Smooth muscle cell (in vitro differentiated cells): ENCODE measurements at regions not wholly inside any gene's neighbourhood (a gene's known extent, or its start where the extent isn't known, plus 50 kb on each side); places are given as distances from the start of the nearest gene placed in this dataset.
A peak's percentile ranks its signal among the peaks of the same experiment; 100 is the strongest.

Source experiments
- DNase-seq: peaks from one replicate; lab custom pipeline; 2025; ENCODE audit not compliant: unreplicated experiment; lab: John Stamatoyannopoulos, UW
- H2AFZ ChIP-seq: fragments of 200-600 bp; sonication (generic); 2 replicates; pipeline ENCODE4 v1.6.0; 2016; ENCODE audit warnings: antibody characterized with exemption, low read depth, mild to moderate bottlenecking
- H3F3A ChIP-seq: fragments of 200-600 bp; sonication (generic); 2 replicates; pipeline ENCODE4 v1.6.0; 2017; ENCODE audit warnings: antibody characterized with exemption, low read depth
- H3K27ac ChIP-seq: fragments of 200-600 bp; sonication (generic); 2 replicates; pipeline ENCODE4 v1.5.1; 2016; ENCODE audit warnings: low read depth, mild to moderate bottlenecking
- H3K27me3 ChIP-seq: fragments of 200-600 bp; sonication (generic); 2 replicates; pipeline ENCODE4 v1.6.1; 2016; ENCODE audit warnings: low read depth, mild to moderate bottlenecking
- H3K36me3 ChIP-seq: fragments of 200-600 bp; sonication (generic); 2 replicates; pipeline ENCODE4 v1.5.1; 2016; ENCODE audit warnings: low read depth
- H3K4me1 ChIP-seq: fragments of 200-600 bp; sonication (generic); 2 replicates; pipeline ENCODE4 v1.5.1; 2016; ENCODE audit warnings: low read depth
- H3K4me2 ChIP-seq: fragments of 200-600 bp; sonication (generic); 2 replicates; pipeline ENCODE4 v1.6.0; 2016; ENCODE audit warnings: mild to moderate bottlenecking
- H3K4me3 ChIP-seq: fragments of 200-600 bp; sonication (generic); 2 replicates; pipeline ENCODE4 v1.5.1; 2016; ENCODE audit warnings: mild to moderate bottlenecking
- H3K79me2 ChIP-seq: fragments of 200-600 bp; sonication (generic); 2 replicates; pipeline ENCODE4 v1.6.0; 2016; ENCODE audit warnings: low read depth, mild to moderate bottlenecking
- H3K9ac ChIP-seq: fragments of 200-600 bp; sonication (generic); 2 replicates; pipeline ENCODE4 v1.6.0; 2016; ENCODE audit warnings: low read depth
- H3K9me3 ChIP-seq: fragments of 200-600 bp; sonication (generic); replicated peaks from 2 replicates; pipeline ENCODE4 v1.5.1; 2016; ENCODE audit warnings: low read depth
- H4K20me1 ChIP-seq: fragments of 200-600 bp; sonication (generic); 2 replicates; pipeline ENCODE4 v1.6.0; 2016; ENCODE audit warnings: low read depth
- WGBS: methylation state at CpG from one replicate; pipeline ENCODE4 v1.1.7; 2016; ENCODE audit warnings: low lambda C conversion rate; 5-methylcytosine and 5-hydroxymethylcytosine counted together
- TF ChIP-seq, protein P1 (sequence below): fragments of 200-600 bp; sonication (generic); IDR thresholded peaks from 2 replicates; pipeline ENCODE4 v1.5.1; 2017; ENCODE audit warnings: borderline replicate concordance, mild to moderate bottlenecking, antibody characterized with exemption; ENCODE audit not compliant: insufficient read depth, poor library complexity, severe bottlenecking

DNA sequence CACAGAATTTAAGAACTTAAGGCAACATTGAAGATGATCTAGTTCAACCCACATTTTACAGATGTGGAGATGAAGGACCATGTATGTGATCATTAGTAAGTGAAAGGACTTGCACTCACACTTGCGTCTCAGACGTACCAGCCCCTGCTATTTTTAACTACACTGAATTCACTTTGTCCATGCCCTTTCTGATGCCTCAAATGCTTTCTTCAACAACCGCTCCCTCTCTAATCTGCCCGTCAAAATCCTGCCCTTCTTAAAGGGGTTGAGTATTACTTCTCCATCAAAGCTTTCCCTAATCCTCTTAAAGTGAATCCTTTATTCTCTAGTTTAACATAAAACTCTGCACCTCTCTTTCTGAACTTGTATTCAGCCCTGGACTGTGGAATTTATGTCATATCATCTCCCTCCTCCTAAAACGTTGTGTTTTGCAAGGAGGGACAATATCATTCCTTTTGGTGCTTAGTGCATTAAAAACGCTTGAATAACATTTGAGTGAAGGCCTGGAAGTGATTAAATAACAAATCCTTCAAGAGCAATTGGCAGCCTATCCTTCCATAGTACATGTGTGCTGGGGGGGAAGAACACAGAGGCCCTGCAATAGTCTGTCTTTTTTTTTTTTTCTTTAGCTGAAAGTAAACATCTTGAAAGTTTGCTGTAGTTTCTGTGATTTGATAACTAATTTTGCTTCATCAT, 493.3 kb downstream of the LMO7 start:
- Histone ChIP-seq H2AFZ (peak overlapping the region; percentile 35), H3K4me3 (no peak overlapping the region), H3K4me2 (no peak overlapping the region), H3K9me3 (no peaks in the 10 kb centered on the region), H3K36me3 (no peaks in the 10 kb centered on the region), H3K4me1 (peaks cover 10% of the 10 kb centered on the region), H3K9ac (no peak overlapping the region), H3K79me2 (no peaks in the 10 kb centered on the region), H3K27ac (no peak overlapping the region), H3F3A (no peaks in the 10 kb centered on the region), H4K20me1 (no peaks in the 10 kb centered on the region), H3K27me3 (no peaks in the 10 kb centered on the region)
- WGBS = 36% methylated on average over 6 of the region's 6 CpGs
- TF ChIP-seq, protein P1, sequence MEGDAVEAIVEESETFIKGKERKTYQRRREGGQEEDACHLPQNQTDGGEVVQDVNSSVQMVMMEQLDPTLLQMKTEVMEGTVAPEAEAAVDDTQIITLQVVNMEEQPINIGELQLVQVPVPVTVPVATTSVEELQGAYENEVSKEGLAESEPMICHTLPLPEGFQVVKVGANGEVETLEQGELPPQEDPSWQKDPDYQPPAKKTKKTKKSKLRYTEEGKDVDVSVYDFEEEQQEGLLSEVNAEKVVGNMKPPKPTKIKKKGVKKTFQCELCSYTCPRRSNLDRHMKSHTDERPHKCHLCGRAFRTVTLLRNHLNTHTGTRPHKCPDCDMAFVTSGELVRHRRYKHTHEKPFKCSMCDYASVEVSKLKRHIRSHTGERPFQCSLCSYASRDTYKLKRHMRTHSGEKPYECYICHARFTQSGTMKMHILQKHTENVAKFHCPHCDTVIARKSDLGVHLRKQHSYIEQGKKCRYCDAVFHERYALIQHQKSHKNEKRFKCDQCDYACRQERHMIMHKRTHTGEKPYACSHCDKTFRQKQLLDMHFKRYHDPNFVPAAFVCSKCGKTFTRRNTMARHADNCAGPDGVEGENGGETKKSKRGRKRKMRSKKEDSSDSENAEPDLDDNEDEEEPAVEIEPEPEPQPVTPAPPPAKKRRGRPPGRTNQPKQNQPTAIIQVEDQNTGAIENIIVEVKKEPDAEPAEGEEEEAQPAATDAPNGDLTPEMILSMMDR = no peak
- no peak for DNase-seq

DNA sequence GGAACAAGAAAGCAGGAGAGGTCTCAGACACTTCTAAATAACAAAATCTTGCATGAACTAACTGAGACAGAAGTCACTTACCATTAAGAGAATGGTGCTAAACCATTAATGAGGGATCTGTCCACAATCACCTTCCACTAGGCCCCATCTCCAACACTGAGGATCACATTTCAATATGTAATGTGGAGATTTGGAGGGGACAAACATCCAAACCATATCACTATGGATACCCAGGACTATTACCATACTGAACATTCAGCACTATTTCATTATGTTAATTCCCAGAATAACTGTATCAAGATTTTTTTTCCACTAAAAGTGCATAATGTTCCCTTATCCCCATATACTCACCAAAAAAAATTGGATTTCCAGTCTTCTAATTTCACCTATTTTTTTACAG, 491.8 kb downstream of the LMO7 start:
- peaks cover 10% of the 10 kb centered on the region for H3K4me1 ChIP-seq
- H3K36me3 ChIP-seq = no peaks in the 10 kb centered on the region
- no peak overlapping the region for H2AFZ ChIP-seq
- no peak overlapping the region for H3K4me2 ChIP-seq
- H3F3A ChIP-seq = no peaks in the 10 kb centered on the region
- TF ChIP-seq, protein P1 = no peak
- no peak overlapping the region for H3K9ac ChIP-seq
- H3K9me3 ChIP-seq = peaks cover 11% of the 10 kb centered on the region
- H4K20me1 ChIP-seq = no peaks in the 10 kb centered on the region
- no peak overlapping the region for H3K4me3 ChIP-seq
- no peak for DNase-seq
- H3K27ac ChIP-seq = no peak overlapping the region
- no peaks in the 10 kb centered on the region for H3K79me2 ChIP-seq
- no peaks in the 10 kb centered on the region for H3K27me3 ChIP-seq

DNA sequence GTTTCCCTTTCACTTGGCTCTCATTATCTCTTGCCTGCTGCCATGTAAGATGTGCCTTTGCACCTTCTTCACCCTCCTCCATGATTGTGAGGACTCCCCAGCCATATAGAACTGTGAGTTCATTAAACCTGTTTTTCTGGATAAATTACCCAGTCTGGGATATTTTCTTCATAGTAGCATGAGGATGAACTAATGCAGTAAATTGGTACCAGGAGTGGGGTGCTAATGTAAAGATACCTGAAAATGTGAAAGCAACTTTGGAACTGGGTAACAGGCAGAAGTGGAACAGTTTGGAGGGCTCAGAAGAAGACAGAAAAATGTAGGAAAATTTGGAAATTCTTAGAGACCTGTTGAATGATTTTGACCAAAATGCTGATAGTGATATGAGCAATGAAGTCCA, 487.4 kb downstream of the LMO7 start:
- TF ChIP-seq, protein P1 = no peak
- H3K4me2 ChIP-seq = no peak overlapping the region
- no peak overlapping the region for H3K4me3 ChIP-seq
- no peak overlapping the region for H2AFZ ChIP-seq
- DNase-seq = no peak
- no peak overlapping the region for H3K27ac ChIP-seq
- H3F3A ChIP-seq = no peaks in the 10 kb centered on the region
- no peaks in the 10 kb centered on the region for H3K79me2 ChIP-seq
- no peaks in the 10 kb centered on the region for H4K20me1 ChIP-seq
- H3K9ac ChIP-seq = no peak overlapping the region
- H3K4me1 ChIP-seq = no peaks in the 10 kb centered on the region
- H3K36me3 ChIP-seq = no peaks in the 10 kb centered on the region
- H3K9me3 ChIP-seq = peaks cover 13% of the 10 kb centered on the region
- no peaks in the 10 kb centered on the region for H3K27me3 ChIP-seq

DNA sequence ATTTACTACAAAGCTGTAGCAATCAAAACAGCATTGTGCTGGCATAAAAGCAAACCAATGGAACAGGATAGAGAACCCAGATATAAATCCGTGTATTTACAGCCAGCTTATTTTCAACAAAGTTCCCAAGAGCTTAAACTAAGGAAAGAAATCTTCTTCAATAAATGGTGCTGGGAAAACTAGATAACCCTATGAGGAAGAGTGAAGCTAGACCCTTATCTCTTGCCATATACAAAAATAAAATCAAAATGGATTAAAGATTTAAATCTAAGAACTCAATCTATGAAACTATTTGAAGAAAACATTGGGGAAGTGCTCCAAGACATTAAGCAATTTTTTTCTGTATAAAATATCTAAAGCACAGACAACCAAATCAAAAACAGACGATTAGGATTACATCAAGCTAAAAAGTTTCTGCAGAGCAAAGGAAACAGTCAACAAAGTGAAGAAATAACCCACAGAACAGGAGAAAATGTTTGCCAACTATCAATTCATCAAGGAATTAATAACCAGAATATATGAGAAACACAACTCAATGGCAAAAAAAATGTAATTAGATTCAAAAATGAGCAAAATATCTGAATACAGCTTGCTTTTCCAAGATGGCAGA, 480.7 kb downstream of the LMO7 start:
- Histone ChIP-seq H3K4me3 (no peak overlapping the region), H3F3A (no peaks in the 10 kb centered on the region), H3K36me3 (no peaks in the 10 kb centered on the region), H3K79me2 (no peaks in the 10 kb centered on the region), H3K4me1 (no peaks in the 10 kb centered on the region), H3K9ac (no peak overlapping the region), H3K27ac (no peak overlapping the region), H2AFZ (peak overlapping the region; percentile 32), H3K9me3 (no peaks in the 10 kb centered on the region), H3K4me2 (no peak overlapping the region), H3K27me3 (no peaks in the 10 kb centered on the region), H4K20me1 (no peaks in the 10 kb centered on the region)
- no peak for DNase-seq
- WGBS = 64% methylated on average over 2 of the region's 2 CpGs
- TF ChIP-seq, protein P1 = no peak
